ENCODE measurements at regions not wholly inside any gene's neighbourhood (a gene's known extent, or its start where the extent isn't known, plus 50 kb on each side); places are given as distances from the start of the nearest gene placed in this dataset.

- TF ChIP-seq, protein P1, sequence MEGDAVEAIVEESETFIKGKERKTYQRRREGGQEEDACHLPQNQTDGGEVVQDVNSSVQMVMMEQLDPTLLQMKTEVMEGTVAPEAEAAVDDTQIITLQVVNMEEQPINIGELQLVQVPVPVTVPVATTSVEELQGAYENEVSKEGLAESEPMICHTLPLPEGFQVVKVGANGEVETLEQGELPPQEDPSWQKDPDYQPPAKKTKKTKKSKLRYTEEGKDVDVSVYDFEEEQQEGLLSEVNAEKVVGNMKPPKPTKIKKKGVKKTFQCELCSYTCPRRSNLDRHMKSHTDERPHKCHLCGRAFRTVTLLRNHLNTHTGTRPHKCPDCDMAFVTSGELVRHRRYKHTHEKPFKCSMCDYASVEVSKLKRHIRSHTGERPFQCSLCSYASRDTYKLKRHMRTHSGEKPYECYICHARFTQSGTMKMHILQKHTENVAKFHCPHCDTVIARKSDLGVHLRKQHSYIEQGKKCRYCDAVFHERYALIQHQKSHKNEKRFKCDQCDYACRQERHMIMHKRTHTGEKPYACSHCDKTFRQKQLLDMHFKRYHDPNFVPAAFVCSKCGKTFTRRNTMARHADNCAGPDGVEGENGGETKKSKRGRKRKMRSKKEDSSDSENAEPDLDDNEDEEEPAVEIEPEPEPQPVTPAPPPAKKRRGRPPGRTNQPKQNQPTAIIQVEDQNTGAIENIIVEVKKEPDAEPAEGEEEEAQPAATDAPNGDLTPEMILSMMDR (IDR thresholded peaks at IDR 0.05; ENCODE audit: borderline replicate concordance, control extremely low read depth, extremely low read depth, insufficient read depth, missing control alignments) = no peak
- in situ Hi-C loops (cut with MboI; ENCODE audit: low sequenced_read_pairs, unreplicated experiment) = no loop called here
- DNase-seq (ENCODE audit: low spot score) = no peak
Measured at GRCh38 chr14:62002642-62003041, 240.4 kb downstream of the SNAPC1 start.

DNA sequence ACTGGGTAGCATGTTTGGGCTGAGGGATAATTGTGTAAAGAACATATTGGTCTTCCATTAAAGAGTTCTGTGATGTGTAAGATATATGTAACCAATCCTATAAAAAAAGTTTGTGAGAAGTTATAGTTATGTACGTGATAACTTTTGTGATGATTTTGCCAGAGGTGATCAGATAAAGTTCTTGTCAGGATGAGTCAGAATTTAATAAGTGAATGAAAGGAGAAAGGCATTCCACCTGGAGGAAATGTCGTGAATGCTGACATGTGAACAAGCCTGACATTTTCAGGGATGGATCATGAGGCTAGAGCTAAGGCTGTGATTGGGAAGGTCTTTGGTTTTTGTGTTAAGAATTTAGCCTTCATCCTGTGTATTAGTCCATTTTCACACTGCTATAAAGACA is 241.5 kb downstream of the SNAPC1 start:
- TF ChIP-seq, protein P1 (IDR thresholded peaks at IDR 0.05; ENCODE audit: borderline replicate concordance, control extremely low read depth, extremely low read depth, insufficient read depth, missing control alignments) = no peak
- DNase-seq (ENCODE audit: low spot score) = no peak
- in situ Hi-C loops (cut with MboI; ENCODE audit: low sequenced_read_pairs, unreplicated experiment) = no loop called here

DNA sequence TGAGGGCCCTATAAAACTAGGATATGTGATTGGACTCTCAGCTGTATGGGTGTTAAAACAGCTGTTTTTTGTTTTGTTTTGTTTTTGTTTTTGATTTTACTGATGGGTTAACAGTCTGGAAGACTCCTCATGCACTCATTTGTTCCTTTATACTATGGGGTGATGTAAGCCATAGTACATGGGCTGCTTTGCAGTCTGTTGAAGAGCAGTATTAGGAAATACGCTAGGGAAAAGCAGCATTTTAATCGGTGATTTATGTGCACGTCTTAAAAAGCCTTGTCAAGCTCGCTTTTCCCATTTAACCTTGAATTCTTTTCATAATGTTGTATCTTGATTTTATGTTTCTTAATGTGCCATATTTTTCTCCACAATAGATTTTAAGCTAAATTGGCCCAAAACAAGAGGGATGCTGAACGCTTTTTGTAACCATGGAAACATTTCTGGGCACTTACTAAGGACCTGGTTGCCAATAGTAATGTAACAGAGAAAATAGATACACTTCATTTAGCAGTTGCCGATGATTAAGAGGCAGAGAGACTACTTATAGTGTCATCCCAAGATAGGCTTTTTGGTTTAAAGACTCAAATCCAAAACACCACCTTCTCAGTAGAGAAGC is 244.0 kb downstream of the SNAPC1 start:
- DNase-seq (ENCODE audit: low spot score) = no peak
- TF ChIP-seq, protein P1 (IDR thresholded peaks at IDR 0.05; ENCODE audit: borderline replicate concordance, control extremely low read depth, extremely low read depth, insufficient read depth, missing control alignments) = no peak
- in situ Hi-C loops (cut with MboI; ENCODE audit: low sequenced_read_pairs, unreplicated experiment) = no loop called here

DNA sequence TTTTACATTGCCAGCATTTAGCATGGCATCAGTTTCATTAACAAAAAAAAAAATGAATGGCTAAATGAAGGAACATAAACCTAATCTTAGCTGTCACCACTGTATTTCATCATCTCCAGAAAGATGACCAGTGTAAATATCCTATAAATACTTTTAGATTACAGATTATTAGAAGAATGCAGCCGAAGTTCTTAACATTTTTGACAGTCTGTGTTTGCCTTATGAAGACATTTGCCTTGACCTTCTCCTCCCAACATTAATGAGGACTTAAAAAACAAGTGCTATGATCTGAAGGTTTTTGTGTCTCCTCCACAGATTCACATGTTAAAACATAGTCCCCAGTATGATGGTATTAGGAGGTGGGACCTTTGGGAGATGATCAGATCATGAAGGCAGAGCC is 253.0 kb downstream of the SNAPC1 start:
- TF ChIP-seq, protein P1 (IDR thresholded peaks at IDR 0.05; ENCODE audit: borderline replicate concordance, control extremely low read depth, extremely low read depth, insufficient read depth, missing control alignments) = no peak
- in situ Hi-C loops (cut with MboI; ENCODE audit: low sequenced_read_pairs, unreplicated experiment) = no loop called here
- DNase-seq (ENCODE audit: low spot score) = no peak

DNA sequence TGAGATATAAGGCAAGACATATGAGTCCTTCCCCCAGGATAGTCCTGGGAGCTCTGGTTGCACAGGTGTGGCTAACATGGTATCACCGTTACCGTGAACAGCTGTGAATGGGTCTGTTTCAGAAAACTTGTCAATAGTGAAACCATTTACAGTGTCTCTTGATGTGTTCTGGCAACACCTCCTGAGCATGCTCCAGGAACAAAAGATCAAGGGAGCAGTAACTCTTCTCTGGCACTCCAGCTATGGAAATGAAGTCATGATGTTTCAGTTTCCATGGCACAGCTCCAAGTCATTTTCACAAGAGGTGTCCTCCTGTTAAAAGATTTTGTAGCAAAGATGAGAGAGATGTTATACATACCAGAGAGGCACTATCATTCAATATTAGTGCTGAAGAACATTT is 253.7 kb downstream of the SNAPC1 start:
- DNase-seq (ENCODE audit: low spot score) = no peak
- TF ChIP-seq, protein P1 (IDR thresholded peaks at IDR 0.05; ENCODE audit: borderline replicate concordance, control extremely low read depth, extremely low read depth, insufficient read depth, missing control alignments) = no peak
- in situ Hi-C loops (cut with MboI; ENCODE audit: low sequenced_read_pairs, unreplicated experiment) = no loop called here

DNA sequence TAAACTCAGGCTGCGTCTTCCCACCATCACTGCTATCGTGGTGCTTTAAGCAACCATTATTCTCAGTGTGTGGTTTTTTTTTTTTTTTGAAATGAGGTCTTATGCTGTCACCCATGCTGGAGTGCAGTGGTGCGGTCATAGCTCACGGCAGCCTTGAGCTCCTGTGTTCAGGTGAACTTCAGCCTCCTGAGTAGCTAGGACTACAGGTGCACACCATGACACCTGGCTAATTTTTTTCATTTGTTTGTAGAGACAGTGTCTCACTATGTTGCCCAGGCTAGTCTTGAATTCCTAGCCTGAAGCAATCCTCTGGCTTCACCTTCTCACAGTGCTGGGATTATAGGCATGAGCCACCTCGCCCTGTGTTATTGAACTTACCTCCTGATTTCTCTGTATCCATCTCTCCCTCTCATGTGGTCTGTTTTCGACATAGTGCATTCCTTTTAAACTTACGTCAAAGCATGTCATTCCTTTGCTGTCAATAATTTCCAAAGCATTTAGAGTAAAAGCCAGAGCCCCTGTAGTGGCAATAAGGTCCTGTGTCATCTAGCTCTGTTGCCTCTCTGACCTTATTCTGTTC is 255.5 kb downstream of the SNAPC1 start:
- in situ Hi-C loops (cut with MboI; ENCODE audit: low sequenced_read_pairs, unreplicated experiment) = no loop called here
- TF ChIP-seq, protein P1 (IDR thresholded peaks at IDR 0.05; ENCODE audit: borderline replicate concordance, control extremely low read depth, extremely low read depth, insufficient read depth, missing control alignments) = no peak
- no peak for DNase-seq (ENCODE audit: low spot score)

All from GM13976 (cell line).